HG03521 (cell line): ENCODE measurements at regions not wholly inside any gene's neighbourhood (a gene's known extent, or its start where the extent isn't known, plus 50 kb on each side); places are given as distances from the start of the nearest gene placed in this dataset.
"Not testable (repeated sequence)": the region's sequence is repeated elsewhere in the genome, so short reads cannot be mapped to it uniquely, and the experiment has no call there.

ENCODE experiments used
- ATAC-seq: cut with Tn5 transposase; IDR thresholded peaks from one replicate; pipeline ENCODE4 v1.9.1; 2021; ENCODE audit warnings: mild to moderate bottlenecking, moderate library complexity; ENCODE audit not compliant: unreplicated experiment

DNA sequence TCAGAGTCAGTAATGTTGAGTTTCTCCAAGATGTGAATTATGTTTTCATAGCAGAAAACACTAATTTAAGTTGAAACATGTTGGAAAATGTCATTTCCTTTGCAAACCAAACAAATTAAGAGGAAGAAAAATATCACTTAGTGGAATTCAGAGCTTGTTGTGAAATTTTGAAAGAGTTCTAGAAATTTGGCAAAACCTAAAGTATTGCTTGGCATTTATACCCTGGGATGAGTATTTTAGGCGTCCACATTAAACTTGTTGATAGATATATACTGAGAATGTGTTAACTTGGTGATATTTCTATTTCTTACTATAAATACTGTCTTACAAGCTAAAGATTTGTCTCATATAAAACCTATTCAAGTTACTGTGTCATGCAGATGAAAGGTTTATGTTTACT is 335.2 kb downstream of the NSUN3 start:
- ATAC-seq: no peak

DNA sequence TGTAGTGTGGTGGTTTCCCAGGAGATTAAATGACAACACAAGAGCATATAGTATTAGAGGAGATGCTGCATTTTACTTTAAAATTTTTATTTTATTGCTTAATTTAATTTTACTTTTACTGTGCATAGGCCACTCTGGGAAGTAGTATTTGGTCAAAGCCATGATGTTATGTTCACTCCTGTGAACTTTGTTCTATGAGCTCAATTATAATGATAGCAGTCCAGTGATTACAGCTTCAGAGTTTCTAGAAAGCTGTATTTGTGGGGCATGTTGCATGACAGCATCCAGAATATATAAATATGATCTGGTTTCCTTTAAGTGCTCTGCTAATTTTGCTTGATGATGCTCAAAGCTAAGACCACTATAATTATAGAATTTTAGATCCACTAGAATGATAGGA is 338.6 kb downstream of the NSUN3 start:
- ATAC-seq: no peak

DNA sequence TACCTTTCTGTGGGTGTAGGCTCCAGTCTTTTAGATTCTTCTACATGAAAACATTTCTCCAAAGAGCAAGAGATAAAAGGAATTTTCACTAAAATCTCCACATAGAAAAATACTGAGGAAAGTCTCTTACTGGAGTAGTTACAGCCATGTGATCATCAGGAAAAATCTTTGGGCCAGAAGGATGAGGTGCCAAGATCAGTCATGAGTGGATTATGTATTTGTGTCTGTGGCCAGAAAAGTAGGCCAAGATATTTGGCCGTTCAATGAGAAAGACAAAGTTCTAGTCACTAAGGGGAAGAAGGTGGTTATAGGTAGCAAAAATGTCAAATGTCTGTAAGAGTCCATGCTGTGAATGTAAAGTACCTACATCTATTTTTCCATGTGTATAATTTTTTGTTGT is 339.3 kb downstream of the NSUN3 start:
- ATAC-seq: no peak

DNA sequence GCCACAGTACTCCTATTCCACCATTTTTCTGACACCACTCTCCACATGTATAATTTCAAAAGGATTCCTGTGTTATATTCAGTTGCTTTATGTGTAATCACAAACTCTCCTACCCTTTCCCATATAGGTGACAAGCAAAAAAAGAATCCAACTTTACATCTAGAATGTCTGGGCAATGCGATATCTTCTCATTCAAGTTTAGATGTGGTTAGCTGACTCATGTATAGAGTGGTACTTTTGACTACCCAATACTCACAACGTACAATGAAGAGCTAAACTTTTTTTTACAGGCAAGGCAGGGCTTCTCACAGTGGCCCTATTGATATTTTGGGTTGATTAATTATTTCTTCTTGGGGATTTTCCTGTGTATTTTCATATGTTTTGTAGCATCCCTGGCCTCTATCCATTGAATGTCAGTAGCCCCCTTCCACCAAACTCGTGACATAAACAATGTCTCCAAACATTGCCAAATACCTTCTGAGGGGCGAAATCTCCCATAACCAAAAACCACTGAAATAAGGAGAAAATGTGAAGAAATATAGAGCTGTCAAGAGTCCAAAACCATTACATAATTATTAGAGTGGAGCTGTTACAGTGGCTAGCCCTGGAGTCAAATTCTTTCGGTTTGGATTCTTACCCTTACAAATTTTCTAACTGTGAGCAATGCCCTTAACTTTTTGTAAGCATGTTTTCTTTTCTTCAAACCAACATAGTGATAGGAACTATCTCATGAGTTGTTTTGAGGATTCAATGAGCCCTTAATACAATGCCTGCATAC is 342.6 kb downstream of the NSUN3 start:
- ATAC-seq: no peak

DNA sequence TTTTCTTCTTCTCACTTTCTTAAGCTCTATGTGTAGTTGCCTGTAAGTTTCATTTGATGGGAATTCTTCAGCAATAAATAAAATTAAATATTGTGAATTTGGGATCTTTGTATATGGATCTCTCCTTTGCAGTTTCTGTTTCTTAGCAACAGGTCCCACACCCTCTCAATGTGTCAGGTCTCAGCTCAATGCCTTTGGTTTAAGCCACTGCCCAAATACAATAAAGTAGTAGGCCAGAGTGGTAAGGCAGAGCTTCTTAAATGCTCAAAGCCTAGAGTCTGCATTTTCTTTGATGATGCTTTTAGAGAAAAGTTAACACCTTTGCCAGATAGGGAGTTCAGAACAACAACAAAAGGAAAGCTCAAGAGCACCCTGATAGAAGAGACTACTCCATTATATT is 343.7 kb downstream of the NSUN3 start:
- no peak for ATAC-seq

DNA sequence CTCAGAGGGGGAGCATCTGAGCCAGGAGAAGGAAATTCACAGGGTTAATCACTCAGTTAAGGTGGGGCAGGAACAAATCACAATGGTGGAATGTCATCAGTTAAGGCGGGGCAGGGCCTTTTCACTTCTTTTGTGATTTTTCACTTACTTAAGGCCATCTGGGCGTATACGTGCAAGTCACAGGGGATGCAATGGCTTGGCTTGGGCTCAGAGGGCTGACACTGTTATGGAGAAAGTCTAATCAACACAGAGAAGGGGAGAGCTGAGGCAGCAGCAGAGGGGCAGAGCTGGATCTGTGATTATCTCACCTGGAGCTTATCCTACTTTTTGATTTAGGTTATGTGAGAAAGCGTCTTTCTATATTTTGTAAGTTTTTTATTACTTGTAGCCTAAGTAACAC is 350.1 kb downstream of the NSUN3 start:
- not testable (repeated sequence) for ATAC-seq

DNA sequence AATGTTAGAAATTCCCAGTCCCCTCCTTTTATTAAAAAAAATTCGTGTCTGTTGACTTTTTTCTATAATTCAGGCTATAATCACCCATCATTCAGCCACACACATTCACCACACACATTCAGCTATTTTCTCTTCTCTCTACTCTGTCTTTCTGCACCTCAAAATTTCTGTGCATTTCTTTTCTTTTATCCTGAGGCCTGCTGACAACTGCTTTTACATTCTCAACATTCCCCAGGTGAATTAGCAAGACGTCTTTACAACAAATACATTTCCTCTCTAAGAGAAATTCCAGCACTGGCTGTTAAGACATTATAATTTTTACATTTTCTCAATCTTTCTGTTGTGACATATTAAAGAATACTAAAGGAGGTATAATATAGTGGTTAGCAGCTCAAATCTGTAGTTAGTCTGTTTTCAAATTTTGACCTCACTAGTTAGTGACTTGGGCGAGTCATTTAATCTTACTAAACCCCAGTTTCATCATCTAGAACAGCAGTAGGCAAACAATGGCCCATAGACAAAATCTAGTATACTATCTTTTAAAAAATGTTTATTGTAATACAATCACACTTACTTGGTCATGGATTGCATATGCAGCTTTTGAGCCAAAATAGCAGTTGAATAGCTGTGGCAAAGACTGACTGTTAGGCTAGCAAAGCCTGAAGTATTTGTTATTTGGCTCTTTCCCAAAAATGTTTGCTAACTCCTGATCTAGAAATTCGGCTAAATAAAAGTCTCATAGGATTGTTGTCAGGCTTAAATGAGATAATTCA is 350.7 kb downstream of the NSUN3 start:
- ATAC-seq: no peak

DNA sequence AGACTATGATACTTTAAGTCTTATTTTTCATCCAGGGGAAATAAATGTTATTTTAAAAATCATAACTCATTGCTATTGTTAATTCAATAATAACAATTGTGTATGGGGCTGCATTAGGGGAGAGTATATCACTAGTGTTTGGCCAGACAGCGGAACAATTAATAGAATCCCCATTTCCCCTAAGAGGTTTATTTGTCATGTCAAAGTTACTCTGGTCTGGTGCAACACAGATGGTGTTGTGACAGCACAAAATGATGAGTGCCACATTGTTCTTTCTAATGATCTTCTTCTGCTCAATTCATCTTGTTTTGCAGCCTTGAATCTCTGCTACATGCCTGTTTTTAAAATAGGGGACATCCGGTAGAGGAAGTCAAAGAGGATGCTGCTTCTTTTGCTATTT is 351.6 kb downstream of the NSUN3 start:
- no peak for ATAC-seq

DNA sequence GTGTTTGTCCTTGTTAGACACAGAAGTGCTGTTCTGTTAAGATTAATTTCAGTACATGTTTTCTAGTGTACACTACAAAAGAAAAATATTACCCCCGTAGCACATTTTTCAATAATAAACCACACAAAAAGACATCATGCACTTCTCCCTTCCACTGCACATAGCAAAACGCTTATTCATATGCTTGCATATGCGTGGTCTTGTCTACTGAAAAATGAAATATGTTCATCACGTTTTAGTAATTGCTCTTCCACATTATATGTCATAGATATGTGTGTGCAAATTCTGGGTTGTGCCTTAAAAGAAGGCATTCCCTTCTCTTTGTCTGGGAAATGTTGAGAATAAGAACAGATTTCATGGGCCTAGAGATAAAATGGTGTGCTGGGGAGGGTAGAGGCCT is 353.9 kb downstream of the NSUN3 start:
- no peak for ATAC-seq

DNA sequence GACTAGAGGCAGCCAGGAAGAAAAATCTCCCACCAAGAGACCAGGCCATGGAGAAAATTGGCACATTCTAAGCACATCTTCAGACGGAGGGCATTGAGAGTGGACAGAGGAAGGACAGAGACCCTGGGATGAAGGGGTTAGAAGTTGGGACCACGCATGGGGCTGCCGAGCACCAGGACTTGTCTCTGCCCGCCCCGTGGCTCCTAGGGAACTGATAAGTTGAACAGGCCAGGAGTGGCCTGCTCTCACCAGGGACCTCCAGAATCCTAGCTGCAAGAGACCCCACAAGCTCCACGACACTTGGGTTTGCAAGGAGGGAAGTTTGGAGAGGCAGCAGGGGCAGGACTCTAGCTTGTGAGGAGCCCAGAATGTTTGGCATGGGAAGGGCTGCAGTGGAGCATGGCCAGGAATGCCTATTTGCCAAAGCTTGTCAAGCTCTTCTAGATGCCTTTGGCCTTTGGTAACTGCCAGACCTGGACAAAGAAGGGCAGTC is 355.1 kb downstream of the NSUN3 start:
- no peak for ATAC-seq

DNA sequence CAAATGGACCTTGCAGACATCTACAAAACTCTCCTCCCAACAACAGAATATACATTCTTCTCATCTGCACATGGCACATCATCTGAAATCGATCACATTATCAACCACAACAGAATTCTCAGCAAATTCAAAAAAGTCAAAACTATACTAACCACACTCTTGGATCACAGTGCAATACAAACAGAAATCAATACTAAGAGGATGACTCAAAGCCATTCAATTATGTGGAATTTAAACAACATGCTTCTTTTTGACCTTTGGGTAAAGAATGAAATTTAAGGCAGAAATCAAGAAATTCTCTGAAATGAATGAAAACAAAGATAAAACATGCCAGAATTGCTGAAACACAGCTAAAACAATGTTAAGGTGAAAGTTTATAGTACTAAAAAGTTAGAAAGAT is 358.1 kb downstream of the NSUN3 start:
- no peak for ATAC-seq

DNA sequence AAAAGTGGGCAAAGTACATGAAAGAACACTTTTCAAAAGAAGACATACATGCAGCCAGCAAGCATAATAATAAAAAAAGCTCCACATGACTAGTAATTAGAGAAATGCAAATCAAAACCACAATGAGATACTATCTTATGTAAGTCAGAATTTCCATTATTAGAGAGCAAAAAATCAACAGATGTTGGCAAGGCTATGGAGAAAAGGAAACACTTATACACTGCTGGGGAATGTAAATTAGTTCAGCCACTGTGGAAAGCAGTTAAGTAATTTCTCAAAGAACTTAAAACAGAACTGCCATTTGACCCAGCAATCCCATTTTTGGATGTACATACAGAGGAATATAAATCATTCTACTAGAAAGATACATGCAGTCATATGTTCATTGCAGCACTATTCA is 360.7 kb downstream of the NSUN3 start:
- ATAC-seq: no peak

DNA sequence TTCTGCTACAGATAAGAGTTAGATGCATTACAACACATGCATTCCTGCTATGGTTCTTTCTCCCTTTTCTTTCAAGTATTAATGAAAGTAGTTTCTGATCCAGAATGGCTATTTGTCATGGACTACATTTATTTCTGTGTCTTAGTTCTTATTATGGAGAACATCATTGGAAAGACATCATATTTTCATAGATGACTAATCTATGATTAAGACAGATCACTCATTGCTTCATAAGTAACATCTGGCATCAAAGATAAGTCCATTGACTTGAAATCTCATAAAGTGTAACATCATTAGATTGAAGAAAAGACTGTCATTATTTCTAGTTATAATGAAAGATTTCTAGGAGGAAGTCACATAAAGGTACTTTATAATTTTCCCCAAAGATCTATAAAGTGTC is 366.7 kb downstream of the NSUN3 start:
- no peak for ATAC-seq

DNA sequence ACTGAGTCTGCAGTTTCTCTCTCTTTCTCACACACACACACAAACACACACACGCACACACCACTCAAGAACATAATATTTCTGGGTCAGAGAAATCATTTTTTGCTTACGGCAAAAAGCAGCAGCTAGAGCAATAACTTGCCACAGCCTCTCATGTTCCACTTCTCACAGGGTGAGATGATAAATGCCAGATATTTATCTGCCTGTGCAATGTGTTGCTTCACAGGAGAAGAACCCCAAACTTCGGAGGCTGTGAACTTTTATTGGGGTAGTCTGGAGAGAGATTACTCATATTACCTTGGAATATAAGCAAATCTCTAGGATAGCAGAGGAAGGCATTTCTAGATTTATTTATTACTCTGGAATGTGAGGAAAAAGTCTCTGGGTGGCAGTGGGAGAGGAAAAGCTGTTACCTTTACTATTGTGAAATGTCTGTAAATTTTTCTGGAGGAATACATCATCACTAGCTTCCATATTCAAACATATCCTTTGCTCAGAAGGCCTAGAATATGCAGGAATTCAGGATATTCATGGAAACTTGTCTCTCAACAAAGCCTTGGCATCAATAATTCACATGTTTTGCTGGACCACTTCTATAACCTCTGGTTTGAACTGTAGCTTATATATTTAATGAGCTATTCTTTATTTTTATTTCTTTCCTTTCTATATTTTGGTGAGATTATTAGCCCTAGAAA is 369.2 kb downstream of the NSUN3 start:
- no peak for ATAC-seq

DNA sequence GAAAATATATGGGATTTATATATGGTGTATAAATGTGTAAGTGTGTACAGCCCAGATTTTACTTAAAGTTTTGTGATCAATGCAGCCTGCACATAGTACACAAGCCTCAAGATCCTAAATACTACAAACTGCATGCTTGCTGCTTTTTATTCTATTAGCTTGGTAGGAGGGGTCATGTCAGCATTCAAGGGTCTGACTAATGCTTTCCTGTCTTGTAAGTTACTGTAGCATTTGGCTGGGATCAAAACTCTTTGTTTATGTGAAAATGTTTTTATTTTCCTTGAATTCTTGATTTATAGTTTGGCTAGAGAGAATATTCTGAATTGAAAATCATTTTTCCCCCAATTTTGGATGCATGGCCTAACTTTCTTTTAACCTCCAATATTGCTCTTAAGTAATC is 370.9 kb downstream of the NSUN3 start:
- ATAC-seq: no peak

DNA sequence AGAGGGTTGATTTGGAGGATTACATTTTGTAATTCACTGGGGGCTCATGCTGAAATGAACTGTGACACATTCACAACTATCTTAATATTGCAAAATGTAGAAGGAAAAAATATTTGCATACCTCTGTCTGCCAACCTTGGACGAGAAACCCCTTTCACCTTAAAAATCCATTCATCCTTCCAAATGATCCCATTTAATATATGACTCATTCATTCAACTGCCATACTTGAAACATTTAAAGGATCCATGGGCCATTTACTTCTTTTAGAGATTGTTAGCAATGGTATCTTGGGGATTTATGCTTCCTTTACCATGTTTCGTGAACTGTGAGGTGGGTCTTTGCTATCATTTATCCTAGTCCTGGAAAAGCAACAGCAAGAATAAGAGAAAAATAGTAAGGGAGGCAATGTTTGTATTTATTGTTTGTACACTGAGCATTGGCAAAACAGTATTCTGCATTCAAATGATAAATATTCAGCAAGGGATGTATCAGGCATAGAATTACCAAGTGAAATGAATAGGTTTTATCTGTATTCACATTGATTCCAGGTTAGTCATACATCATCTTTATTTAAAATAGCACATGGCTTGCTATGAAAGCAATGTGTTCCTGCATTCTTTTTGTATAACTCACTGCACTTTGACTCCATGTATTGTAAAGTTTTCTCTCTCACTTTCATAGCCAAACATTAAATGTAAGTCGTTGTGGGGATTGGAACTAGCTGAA is 378.1 kb downstream of the NSUN3 start:
- ATAC-seq: no peak

DNA sequence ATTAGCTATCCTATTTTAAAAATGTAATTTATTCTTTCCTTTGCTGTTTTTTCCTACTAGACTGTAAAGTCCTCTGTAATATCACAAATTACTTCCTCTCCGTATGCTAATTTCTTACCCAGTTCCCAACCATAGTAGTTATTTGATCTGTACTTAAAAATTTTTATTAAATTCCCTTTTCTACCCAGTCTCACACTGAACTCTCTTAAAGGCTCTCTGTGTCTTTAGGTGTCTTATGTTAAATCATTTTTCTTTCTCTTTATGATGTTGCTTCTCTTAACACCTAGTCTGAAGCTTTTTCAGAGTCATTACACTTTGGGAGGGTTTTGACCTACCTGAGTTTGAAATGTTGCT is 378.6 kb downstream of the NSUN3 start:
- ATAC-seq: no peak

DNA sequence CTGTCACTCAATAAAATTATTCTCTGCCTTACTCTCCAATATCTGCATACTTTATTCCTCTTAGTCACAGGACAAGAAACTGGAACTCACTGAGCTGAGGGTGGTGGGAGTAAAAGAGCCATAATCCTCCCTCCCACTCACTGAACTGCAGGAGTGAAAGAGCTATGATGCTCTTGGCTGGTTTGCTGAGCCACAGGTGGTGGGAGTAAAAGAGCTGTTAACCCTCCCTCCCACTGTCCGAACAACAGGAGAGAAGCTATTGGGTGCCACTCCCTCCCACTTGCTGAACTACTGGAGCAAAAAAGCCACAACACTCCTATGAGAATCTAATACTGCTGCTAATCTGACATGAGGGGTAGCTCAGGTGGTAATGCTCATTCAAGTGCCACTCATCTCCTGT is 391.0 kb downstream of the NSUN3 start:
- no peak for ATAC-seq

DNA sequence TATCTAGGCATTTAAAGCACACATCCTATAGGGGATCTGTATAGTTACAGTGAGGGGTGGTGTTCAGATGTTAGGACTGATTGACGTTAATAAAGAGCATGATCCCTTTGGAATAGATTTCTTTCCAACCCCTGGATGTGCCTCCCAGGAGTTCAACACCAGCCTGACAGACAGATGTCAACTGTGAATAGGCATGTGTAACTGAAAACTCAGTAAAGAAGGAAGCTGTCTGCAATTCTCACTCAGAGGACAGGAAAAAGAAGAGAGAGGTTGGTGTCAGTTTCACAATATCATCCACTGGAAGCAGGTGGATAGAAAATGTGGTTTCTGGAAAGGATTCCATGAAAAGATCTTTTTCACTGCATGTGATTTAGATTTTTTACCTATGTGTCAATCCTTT is 396.3 kb downstream of the NSUN3 start:
- no peak for ATAC-seq

DNA sequence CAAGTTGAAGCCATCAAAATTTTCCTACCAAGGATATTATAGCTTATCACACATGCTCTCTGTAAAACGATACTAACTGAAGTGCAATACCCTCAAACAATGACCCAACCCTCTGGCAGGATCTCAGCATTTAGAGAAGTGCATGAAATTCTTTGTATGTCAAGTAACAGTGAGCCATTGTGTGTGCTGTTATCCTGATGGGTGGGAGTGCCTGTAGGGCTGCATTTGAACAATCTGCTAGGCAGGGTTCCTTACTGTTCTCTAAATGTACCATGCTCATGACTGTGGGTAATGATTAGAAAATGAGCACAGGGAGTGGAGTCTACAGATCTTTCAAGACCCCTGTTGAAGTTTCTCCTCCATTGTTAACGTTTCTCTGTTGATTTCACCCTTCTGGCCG is 398.1 kb downstream of the NSUN3 start:
- ATAC-seq: no peak

DNA sequence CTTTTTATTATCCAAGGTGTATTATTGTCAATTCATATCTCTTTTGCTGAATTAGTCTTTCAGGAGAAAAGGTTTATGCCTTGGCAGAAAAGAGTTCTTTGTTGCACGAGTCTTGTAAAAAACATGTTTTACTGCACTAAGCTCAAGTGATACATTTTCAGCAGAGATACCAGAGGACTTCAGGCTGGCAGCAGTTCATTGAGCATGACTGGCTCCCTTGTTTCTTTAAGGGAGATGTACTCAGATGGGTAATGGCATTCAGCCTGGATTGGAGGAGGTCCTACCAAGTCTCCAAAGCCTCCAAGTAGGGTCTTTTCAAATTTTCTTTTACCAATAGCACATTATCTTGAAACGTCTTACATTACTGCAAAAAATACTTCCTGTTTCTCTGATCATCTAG is 400.1 kb downstream of the NSUN3 start:
- no peak for ATAC-seq
